Keratinocyte (primary cell): ENCODE measurements at regions not wholly inside any gene's neighbourhood (a gene's known extent, or its start where the extent isn't known, plus 50 kb on each side); places are given as distances from the start of the nearest gene placed in this dataset.

Source experiments
- DNase-seq: peaks from one replicate; pipeline ENCODE4 v3.0.0-alpha.2; 2011; ENCODE audit warnings: low read depth, missing footprints, low spot score
- FAIRE-seq: peaks from 2 replicates; lab custom pipeline; 2011; peaks lifted over from hg19 to GRCh38; lab: Jason Lieb, UNC
- H2AFZ ChIP-seq: 2 replicates; pipeline ENCODE4 v1.6.0; 2012; ENCODE audit warnings: low read length, control low read depth, inconsistent platforms; ENCODE audit not compliant: control insufficient read depth
- H3K27ac ChIP-seq: 2 replicates; pipeline ENCODE4 v1.5.1; 2011; ENCODE audit warnings: low read length; ENCODE audit not compliant: control insufficient read depth, insufficient read depth
- H3K27me3 ChIP-seq: 3 replicates; pipeline ENCODE4 v1.6.0; 2011; ENCODE audit warnings: low read length; ENCODE audit not compliant: control insufficient read depth, insufficient read depth; ENCODE audit errors: extremely low read depth
- H3K36me3 ChIP-seq, 2 experiments: 2 replicates in 1 of 2; 3 replicates in 1 of 2; pipeline ENCODE4 v1.5.1; 2011; ENCODE audit warnings: low read length in 2 of 2, mild to moderate bottlenecking in 1 of 2; ENCODE audit not compliant: control insufficient read depth in 2 of 2, insufficient read depth in 2 of 2; ENCODE audit errors: extremely low read depth in 1 of 2
- H3K4me1 ChIP-seq: 3 replicates; pipeline ENCODE4 v1.5.1; 2011; ENCODE audit warnings: low read length; ENCODE audit not compliant: control insufficient read depth, insufficient read depth; ENCODE audit errors: extremely low read depth
- H3K4me2 ChIP-seq: 3 replicates; pipeline ENCODE4 v1.6.0; 2011; ENCODE audit warnings: low read depth, low read length; ENCODE audit not compliant: control insufficient read depth, insufficient read depth; ENCODE audit errors: extremely low read depth
- H3K4me3 ChIP-seq, 3 experiments: fragments of 200-600 bp in 1 of 3; sonication (generic) in 1 of 3; 2 replicates in 2 of 3; 3 replicates in 1 of 3; pipeline ENCODE4 v1.5.1; 2011 to 2016; ENCODE audit warnings: low read length in 3 of 3, mild to moderate bottlenecking in 3 of 3, control low read depth in 2 of 3, inconsistent platforms in 1 of 3, low read depth in 1 of 3, mixed read lengths in 1 of 3, mixed run types in 1 of 3, moderate library complexity in 1 of 3; ENCODE audit not compliant: control insufficient read depth in 2 of 3, insufficient read depth in 2 of 3; ENCODE audit errors: extremely low read depth in 1 of 3
- H3K79me2 ChIP-seq: 2 replicates; pipeline ENCODE4 v1.6.0; 2012; ENCODE audit warnings: low read length; ENCODE audit not compliant: control insufficient read depth, insufficient read depth
- H3K9ac ChIP-seq: 3 replicates; pipeline ENCODE4 v1.6.0; 2011; ENCODE audit warnings: low read length; ENCODE audit not compliant: control insufficient read depth, insufficient read depth; ENCODE audit errors: extremely low read depth
- H3K9me1 ChIP-seq: 3 replicates; pipeline ENCODE4 v1.6.0; 2011; ENCODE audit warnings: low read length; ENCODE audit not compliant: control insufficient read depth, insufficient read depth; ENCODE audit errors: extremely low read depth
- H3K9me3 ChIP-seq: 2 replicates; pipeline ENCODE4 v1.5.1; 2012; ENCODE audit warnings: low read depth, low read length; ENCODE audit not compliant: control insufficient read depth
- H4K20me1 ChIP-seq: 3 replicates; pipeline ENCODE4 v1.6.0; 2011; ENCODE audit warnings: low read length; ENCODE audit not compliant: control insufficient read depth, insufficient read depth; ENCODE audit errors: extremely low read depth
- EZH2 ChIP-seq: IDR thresholded peaks from one replicate; pipeline ENCODE4 v1.6.1; 2012; ENCODE audit warnings: inconsistent platforms, mild to moderate bottlenecking, low read length, moderate library complexity
- dilution Hi-C: fragments of 300-500 bp; cut with MboI; formaldehyde crosslinking; loops from one replicate; pipeline ENCODE4 v1.7.0; 2020; ENCODE audit warnings: low sequenced_read_pairs; ENCODE audit not compliant: extremely low pct_ligation_motif_present
- TF ChIP-seq, protein P1 (sequence below), 3 experiments: IDR thresholded peaks in 1 of 3; conservative IDR thresholded peaks in 1 of 3; optimal IDR thresholded peaks in 1 of 3; 2 replicates in 2 of 3; 3 replicates in 1 of 3; pipeline versions ENCODE3 to v1.5.1; 2011; ENCODE audit warnings: low read length in 3 of 3, mild to moderate bottlenecking in 3 of 3, moderate library complexity in 2 of 3, control low read depth in 1 of 3, inconsistent platforms in 1 of 3; ENCODE audit not compliant: insufficient read depth in 2 of 3; ENCODE audit errors: extremely low read depth in 1 of 3

- no peaks in the 10 kb centered on the region for H3K9me1 ChIP-seq
- TF ChIP-seq EZH2, result no peak
- TF ChIP-seq, protein P1, sequence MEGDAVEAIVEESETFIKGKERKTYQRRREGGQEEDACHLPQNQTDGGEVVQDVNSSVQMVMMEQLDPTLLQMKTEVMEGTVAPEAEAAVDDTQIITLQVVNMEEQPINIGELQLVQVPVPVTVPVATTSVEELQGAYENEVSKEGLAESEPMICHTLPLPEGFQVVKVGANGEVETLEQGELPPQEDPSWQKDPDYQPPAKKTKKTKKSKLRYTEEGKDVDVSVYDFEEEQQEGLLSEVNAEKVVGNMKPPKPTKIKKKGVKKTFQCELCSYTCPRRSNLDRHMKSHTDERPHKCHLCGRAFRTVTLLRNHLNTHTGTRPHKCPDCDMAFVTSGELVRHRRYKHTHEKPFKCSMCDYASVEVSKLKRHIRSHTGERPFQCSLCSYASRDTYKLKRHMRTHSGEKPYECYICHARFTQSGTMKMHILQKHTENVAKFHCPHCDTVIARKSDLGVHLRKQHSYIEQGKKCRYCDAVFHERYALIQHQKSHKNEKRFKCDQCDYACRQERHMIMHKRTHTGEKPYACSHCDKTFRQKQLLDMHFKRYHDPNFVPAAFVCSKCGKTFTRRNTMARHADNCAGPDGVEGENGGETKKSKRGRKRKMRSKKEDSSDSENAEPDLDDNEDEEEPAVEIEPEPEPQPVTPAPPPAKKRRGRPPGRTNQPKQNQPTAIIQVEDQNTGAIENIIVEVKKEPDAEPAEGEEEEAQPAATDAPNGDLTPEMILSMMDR (optimal IDR thresholded peaks at IDR 0.05 in 1 of 3, IDR thresholded peaks at IDR 0.05 in 1 of 3, conservative IDR thresholded peaks at IDR 0.05 in 1 of 3; ENCODE audit: extremely low read depth in 1 of 3, insufficient read depth in 2 of 3, low read length in 3 of 3), result no peak
- H3K4me2 ChIP-seq, result no peak overlapping the region
- no peaks in the 10 kb centered on the region for H3K9me3 ChIP-seq
- no peak overlapping the region for H3K27ac ChIP-seq
- peaks cover 6% of the 10 kb centered on the region for H3K4me1 ChIP-seq
- no peak overlapping the region for H2AFZ ChIP-seq
- H3K9ac ChIP-seq, result no peak overlapping the region
- no peaks in the 10 kb centered on the region for H3K36me3 ChIP-seq
- no peak overlapping the region for H3K4me3 ChIP-seq
- FAIRE-seq, result no peak
- no peaks in the 10 kb centered on the region for H3K27me3 ChIP-seq
- no peaks in the 10 kb centered on the region for H3K79me2 ChIP-seq
- no peak for DNase-seq
- H4K20me1 ChIP-seq, result no peaks in the 10 kb centered on the region
- dilution Hi-C loops, result no loop called here
Observed at GRCh38 chr6:27685279-27685678, 212.4 kb upstream of the ZNF184 start.

DNA sequence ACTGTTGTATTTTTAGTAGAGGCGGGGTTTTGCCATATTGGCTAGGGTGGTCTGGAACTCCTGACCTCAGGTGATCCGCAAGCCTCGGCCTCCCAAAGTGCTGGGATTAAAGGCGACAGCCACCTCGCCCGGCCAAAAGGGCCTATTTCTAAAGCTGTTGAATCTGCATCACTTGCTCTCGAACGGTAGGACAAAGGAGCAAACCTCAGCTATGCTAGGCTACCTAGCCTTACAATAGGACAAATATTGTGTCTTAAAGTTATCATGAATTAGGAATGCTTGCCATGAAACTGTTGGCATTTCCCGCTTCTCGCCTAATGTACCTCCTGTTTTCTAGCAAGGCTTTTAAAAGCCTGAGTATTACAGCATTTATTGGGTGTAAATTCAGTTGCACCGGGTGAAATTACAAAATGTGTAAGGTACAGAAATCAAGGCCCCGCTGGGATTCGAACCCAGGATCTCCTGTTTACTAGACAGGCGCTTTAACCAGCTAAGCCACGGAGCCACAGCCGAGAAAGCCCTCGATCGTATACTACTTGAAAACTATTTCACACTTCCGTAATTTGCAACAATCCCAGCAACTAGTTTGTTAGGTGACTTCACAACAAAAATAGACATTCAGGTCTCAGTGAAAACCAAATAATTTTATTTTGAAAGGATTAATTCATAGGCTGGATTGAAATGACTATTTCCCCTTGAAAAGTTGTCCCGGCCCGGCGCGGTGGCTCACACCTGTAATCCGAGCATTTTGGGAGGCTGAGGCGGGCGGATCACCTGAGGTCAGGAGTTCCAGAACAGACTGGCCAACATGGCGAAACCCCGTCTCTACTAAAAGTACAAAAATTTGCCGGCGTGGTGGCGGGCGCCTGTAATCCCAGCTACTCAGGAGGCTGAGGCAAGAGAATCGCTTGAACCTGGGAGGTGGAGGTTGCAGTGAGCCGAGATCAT, 211.6 kb upstream of the ZNF184 start:
- Histone ChIP-seq H3K79me2 (no peaks in the 10 kb centered on the region), H3K27ac (no peak overlapping the region), H3K4me3 (no peak overlapping the region), H3K36me3 (no peaks in the 10 kb centered on the region), H3K9me1 (no peaks in the 10 kb centered on the region), H4K20me1 (no peaks in the 10 kb centered on the region), H2AFZ (no peak overlapping the region), H3K9me3 (no peaks in the 10 kb centered on the region), H3K4me1 (peaks cover 9% of the 10 kb centered on the region), H3K4me2 (no peak overlapping the region), H3K27me3 (no peaks in the 10 kb centered on the region), H3K9ac (no peak overlapping the region)
- FAIRE-seq, result peak; percentile 66
- DNase-seq, result no peak
- TF ChIP-seq, protein P1 (optimal IDR thresholded peaks at IDR 0.05 in 1 of 3, IDR thresholded peaks at IDR 0.05 in 1 of 3, conservative IDR thresholded peaks at IDR 0.05 in 1 of 3; ENCODE audit: extremely low read depth in 1 of 3, insufficient read depth in 2 of 3, low read length in 3 of 3), result no peak
- no peak for TF ChIP-seq EZH2
- dilution Hi-C loops, result no loop called here
